GM19025 (cell line): ENCODE measurements at regions not wholly inside any gene's neighbourhood (a gene's known extent, or its start where the extent isn't known, plus 50 kb on each side); places are given as distances from the start of the nearest gene placed in this dataset.

Experiments
- ATAC-seq: cut with Tn5 transposase; IDR thresholded peaks from one replicate; pipeline ENCODE4 v1.9.1; 2021; ENCODE audit warnings: mild to moderate bottlenecking, low read depth, moderate library complexity; ENCODE audit not compliant: unreplicated experiment

DNA sequence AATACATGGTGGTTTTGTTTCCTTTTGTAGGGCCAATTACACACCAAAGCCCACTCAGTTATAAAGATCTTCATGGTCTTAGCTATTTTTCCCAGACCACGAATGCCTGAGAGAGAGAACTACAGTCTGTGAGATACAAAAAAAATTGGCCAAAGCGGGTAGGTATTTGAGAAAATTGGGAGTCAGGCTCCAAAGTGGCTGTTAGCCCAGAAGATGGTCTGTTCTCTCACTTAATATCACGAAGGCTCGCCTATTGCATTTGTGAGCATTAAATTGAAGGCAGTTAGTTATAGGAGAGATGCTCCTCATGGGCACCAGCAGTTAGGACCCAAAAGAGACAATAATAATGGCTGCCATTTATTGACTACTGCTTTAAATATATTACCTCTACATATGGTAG lies 342.7 kb downstream of the PLPP3 start:
- no peak for ATAC-seq

DNA sequence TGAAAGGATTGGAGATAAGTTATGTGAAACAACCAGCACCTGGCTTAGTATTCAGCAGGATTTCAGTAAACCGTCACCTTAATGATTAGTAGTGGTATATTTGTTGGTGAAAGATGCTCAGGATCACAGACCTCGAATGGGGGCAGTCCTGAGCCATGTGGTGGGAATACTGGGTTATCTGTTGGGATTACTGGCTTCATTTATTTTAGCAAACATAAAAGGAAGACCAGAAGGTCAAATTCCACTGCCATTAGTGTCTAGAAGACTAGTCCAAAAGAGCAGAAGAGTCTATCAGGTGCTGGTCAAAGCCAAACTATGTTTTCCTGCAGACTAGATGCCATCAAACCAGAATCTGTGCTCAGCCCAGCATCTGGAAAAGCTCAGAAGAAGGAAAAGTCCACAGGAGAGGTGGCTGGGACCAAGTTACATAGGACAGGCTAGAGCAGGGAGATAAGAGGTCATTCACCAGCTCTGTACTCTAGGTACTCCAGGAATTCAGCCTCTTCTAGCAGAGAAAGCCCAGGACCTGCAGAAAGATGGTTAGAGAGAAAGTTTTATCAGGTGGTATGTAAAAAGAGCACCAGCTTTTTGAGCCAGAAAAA lies 343.4 kb downstream of the PLPP3 start:
- ATAC-seq, result no peak

DNA sequence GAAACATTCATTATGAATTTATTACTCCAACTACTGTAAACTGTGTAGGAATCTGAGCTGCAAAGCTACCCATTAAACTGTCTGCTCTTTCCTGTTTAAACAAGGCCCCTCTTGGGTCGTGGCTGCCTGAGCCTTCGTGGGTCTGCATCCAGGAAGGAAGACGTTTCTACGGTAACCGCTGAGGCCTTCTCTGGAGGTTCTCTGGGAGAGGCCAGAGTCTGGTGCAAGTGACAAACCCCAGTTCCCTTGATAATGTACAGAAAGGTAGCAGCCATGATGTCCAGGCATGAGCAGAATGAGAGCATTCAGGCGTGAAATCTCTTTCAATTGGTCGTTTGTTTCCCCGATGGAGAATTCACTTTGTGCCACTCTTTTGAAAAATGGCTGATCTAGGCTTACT lies 350.2 kb downstream of the PLPP3 start:
- ATAC-seq, result no peak

DNA sequence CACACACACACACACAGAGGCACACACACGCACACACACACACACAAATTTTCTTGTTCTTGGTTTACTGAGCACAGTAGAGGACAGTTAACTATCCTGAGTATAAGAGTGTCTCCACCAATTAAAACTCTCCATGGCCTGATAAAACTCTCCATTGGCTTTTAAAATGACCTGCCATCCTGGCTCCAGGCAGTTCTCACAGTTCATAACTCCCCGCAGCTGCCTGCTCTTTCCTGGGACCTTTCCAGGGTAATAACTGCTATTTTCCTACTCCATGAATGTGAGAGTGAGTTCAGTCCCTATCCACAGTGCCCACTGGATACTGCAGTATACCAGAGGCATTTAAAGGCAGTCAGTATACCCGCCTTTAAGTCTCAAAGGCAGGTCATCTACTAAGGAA lies 351.5 kb downstream of the PLPP3 start:
- ATAC-seq, result no peak

DNA sequence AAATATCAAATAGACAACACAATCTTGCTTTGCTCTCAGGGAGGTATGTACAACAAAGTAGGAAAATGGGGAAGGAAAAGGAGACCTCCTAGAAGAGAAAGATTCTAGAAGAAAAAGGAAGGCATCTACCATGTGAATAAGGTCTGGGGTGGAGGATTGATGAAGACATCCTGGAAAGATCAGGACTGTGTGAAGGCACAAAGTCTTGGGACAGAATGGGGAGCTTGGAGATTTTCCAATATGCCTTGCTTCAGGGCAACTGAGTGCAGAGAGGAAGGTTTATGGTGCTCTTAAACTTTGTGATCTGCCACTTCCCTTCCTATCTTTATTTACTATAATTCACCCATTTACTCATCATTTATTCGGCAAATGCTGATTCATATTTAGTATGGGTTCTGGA lies 352.0 kb downstream of the PLPP3 start:
- no peak for ATAC-seq

DNA sequence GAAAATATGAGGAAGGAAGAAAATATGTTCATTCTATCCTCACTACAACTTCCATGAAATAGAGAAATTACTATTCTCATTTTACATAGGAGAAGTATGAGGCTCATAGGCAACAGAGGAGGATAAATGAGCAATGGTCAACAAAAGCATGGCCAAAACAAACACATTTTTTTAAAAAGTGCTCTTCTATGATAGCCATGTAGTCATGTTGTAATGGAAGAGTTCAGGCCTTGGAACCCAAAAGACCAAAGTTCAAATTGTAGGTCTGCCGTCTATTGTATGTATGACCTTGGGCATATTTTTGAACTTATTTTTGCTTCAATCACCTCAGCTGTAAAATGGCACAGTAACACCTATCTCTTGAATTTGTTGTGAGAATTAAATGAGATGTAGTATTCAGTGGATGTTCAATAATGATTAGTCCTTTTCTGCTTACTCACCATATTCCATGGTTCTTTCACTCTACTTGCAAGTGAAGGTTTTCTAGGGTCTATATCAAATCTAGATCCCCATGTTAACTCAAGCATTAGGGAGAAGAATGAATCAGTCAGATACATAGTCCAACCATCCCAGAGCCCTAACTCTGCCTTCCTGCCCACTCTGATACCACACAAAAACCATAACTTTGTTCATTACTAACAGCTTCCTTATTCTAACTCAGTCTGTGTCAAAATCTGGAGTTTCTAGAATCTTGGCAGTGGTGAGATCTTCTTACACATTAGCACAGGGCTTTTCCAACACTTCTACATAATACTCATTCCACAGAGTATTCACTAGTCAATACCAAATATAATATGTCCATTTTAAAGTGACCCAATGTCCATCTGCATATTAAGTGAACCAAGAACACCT lies 353.2 kb downstream of the PLPP3 start:
- no peak for ATAC-seq

DNA sequence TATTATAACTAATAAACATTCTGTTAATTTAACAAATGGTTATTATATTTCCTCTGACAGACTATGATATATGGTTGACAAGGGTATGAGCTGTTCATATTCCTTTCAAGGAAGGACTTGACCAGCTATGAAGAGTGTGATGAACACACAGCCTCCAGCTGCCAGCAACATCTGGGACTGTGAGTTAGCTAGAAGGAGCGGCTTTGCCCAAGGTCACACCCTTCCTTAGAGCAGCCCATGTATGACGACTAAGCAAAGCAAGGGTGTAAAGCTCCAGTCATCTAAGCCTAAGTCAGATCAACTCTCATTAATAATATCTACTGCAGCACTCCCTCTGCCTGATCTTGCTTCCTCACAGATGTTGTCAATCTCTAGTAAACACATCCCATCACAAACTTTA lies 355.4 kb downstream of the PLPP3 start:
- ATAC-seq, result no peak

DNA sequence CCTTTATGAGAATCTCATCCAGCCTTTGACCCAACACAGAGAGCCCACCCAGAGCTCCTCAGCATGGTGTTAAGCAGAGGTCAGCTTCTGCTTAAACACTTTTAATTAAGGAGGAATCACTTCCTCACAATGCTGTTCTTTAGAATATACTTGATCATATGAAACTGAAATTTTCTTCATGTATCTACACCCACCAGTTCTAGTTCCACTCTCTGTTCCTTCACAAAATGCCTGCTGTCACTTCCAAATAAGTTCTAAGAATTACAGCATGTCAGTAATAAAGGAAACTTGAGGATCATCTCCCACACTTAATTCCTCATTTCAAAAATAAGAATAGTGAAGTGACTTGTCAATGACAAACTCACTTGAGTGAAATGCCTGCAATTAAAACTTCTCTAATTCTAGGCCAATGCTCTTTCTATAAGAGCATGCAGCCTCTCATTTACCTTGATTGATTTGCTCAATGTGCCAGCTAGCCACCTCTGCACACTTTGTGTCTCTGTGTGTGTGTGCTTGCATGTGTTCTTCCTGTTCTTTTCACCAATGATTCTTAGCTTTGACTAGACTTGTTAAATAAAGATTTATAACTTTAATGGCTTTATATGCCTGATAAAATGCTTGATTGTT lies 356.3 kb downstream of the PLPP3 start:
- no peak for ATAC-seq

DNA sequence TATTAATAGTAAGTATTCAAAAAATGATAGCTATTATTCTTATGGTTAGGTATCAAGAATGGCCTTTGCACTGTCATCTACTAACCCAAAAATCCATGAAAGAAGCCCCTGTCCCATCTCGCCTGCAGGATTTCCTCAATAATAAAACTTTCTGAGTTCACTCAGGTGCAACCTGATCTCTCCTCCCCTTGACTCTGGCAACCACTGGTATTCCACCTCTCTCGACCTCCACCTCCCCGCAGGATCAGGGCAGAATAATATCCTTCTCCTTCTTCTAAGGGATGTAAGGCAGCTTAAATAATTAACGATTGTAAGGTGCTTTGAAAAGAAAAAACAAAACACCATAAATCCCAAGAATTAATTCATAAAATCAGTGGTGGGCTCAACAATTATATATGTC lies 359.3 kb downstream of the PLPP3 start:
- no peak for ATAC-seq

DNA sequence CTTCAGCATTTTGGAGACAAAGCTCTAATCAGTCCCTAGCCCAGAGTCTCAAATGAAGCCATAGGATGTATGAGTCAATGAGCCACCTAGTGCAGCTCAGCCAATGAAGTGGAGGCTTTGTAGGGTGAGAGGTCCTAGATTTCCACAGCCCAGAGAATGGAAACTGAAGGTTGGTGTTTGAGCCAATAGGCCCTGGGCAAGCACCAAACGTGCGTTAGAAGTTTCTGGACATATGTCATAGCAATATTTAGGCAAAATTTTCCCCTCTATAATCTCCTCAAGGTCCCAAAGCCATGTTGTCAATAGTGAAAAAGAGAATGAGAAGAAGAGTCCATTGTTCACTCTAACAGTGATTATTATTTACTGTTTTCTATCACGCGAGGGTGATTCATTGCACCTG lies 361.3 kb downstream of the PLPP3 start:
- no peak for ATAC-seq

DNA sequence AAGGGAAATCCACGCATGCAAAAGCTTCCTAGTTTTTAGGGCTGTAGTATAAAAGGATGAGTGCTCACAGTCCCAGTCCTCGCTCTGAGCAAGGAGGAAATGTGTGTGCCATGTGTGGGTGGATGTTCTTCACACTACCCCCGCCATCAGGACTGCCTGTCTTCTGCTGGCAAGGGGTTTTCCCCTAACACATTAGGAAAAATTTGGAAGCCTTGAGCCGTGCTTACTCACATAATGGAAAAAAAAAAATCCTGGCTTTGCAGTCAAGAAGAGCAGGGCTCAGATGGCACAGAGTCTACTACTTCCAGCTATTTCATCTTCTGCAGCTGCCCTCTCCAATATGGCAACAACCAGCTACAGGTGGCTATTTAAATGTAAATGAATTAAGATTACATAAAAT lies 363.1 kb downstream of the PLPP3 start:
- no peak for ATAC-seq

DNA sequence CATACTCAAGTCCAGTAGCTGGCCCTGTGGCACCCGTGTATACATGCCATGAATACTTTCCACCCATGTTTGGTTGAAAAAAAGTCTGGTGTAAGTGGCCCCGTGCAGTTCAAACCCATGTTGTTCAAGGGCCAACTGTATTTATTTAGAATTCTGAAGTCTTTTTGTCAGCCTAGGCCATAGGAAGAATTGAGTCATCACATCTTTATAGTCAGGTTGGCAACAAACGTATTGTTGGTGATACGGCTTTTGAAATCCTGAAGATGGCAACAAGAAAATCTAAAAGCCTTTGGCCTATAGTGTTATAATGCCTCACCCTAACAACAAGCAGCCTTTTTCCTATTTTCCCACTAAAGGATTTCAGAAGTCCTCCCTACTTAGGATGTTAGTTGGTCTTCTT lies 363.6 kb downstream of the PLPP3 start:
- ATAC-seq, result no peak

DNA sequence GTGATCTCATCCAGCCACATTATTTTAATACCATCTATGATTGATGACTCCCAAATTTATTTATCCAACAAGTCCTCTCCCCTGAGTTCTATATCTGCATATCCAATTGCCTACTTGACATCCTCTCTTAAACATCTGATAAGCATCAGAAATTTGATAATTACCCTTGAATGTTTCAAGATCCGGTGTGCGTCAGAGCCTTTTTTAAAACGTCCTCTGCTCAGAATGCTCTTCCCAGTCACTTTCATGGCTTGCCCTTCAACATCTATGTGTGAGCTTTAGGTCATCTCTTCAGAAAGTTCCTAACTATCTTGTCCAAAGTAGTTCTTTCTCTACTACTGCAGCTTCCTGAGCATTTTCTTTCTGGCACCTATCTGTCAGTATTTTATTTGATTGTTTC lies 364.3 kb downstream of the PLPP3 start:
- no peak for ATAC-seq

DNA sequence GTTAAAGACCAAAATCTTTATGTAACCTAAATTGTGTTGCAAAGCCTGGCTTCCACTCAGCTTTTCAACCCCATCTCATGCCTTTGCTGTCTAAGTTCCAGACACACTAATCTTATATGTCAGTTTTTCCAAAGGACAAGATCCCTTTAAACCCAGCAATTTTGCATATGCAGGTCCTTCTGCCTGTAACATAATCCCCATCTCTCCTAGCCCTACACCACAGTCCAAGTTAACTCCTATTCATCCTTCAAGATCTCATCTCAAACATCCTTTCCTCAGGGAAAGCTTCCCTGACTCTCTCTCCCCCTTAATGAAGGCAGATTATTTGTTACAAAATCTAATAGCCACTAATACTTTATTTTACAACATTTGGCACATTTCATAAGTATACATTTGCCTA lies 366.3 kb downstream of the PLPP3 start:
- ATAC-seq, result no peak

DNA sequence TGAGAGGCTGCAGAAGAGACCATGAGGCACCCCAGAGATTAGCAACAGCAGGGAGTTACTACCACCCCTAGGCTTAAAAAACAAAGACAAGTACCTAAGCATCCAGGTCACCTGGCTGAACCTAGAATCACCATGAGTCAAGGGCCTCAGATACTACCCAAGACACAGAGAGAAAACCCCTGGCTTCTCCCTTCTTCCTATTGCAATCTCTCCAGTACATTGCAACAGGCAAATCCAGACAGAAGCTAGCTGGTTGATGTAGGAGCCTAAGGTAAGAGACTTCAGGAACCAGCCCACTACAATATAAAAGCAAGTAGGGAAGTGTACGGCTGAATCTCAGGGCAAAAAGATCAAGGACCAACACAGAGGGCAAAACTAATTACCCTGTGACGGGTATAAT lies 367.2 kb downstream of the PLPP3 start:
- no peak for ATAC-seq

DNA sequence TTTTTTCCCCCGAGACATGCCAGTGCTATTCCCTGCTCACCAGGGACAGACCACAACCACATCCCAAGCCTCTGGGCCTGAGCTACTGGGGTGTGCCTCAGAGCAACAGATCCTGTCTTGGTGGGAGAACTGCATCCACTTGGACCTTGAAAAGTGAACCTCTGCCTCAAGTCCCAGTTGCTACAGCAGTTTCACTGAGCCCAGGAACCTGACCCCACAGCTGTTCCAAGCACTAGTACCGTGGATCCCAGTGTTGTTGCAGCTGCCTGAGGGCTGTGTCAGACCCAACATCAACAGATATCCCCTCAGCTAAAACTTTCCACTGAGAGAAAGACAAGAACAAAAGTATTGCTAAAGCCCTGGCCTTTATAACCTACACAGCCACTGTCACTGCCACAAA lies 373.0 kb downstream of the PLPP3 start:
- ATAC-seq, result no peak

DNA sequence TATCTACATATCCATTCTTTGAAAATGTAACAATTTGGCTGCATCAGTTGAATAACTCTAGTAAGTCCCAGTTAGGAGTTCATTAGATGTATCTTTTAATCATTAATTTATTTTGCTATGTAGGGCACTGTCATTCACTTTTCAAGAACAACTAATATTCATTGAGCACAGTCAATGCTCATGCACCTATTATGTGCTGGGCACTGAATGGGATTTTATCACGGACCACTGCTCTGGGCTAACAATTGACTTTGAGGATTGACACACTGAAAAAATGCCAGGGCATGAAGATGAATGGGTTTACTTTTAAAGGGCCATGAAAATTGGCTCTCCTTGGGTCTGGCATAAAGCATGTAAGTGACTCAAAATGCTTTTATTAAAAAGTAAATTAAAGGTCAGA lies 375.2 kb downstream of the PLPP3 start:
- ATAC-seq, result no peak

DNA sequence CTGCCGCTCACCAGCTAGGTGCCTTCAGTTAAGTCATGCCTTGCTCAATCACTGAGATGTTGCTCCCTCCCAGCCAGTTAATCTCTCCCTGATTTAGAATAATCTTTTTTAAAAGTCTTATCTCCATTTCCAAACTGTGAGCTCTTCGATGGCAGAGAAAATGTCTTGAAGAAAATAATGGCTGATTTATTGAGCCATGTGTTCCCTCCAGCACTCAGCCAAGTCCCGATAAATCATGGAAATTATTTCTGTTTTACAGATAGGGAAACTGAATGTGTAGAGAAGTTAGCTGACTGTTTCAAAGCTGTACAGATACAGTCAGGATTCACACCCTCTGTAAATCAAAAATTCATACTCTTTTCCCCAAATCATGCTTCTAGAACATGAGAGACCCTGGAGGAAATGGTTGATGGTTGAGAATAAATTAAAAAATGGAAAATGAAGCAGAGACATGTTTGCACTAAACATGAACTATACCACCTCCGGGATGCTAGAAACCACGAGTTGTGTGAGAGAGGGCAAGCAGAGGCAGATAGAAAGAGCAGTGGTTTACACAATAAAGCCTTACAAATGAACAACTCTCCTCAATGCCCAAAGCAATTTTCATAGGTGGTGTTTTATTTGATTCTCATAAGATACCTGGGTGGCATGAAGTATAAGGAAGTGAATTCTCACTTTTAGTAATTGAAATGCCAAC lies 376.4 kb downstream of the PLPP3 start:
- no peak for ATAC-seq

DNA sequence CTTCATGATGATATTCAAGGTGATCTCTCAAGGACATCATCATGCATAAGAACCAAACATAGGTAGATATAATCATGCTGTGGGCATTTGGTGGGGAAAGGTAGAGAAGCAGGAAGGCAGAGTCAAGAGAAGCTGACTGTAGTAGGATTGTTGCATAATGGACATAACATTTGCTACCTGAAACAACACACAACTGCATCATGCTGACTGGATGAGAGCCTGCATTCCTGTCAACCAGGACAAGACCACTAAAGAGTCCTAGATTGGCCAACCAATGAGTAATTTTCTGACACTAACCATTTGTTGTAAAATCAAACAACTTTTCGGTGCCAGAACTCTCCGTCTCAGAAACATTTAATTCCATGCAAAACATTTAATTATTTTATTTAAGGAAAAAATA lies 377.2 kb downstream of the PLPP3 start:
- ATAC-seq, result no peak

DNA sequence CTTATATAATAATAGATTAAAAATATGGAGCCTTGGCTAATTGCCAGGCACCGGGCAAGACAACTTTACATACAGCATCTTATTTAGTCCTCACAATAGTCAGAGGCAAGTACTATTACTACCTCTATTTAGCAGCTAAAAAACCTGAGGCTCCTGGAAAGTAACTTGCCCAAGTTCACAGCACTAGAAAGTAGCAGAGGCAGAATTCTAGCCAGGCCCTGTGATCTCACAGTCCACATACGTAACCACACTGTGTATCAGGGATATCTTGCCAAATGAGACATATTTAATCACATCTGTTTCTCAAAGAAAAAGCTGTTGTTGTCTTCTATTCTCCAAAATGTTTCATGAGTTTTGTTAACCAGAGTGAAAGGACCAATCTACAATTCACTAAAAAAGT lies 378.5 kb downstream of the PLPP3 start:
- ATAC-seq, result no peak

DNA sequence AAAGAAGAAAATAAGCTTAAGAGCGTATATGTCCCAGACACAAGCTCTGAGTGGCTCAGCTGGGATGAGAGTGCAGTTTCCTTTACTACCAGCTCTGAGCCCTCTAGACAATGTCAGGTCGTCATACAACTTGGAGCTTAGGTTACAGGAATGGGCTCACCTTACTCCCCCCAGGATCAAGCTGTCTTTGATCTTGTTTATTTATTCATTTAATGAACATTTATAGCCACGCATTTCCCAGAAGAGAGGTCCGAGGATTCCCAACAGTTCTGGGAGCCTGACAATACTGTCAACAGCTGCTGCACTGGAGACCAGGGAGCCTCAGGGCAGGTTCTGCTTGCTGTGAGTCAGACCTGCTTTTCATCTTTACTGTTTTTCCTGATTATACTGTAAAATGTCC lies 378.9 kb downstream of the PLPP3 start:
- ATAC-seq, result no peak
